ENCODE measurements at regions not wholly inside any gene's neighbourhood (a gene's known extent, or its start where the extent isn't known, plus 50 kb on each side); places are given as distances from the start of the nearest gene placed in this dataset.

DNA sequence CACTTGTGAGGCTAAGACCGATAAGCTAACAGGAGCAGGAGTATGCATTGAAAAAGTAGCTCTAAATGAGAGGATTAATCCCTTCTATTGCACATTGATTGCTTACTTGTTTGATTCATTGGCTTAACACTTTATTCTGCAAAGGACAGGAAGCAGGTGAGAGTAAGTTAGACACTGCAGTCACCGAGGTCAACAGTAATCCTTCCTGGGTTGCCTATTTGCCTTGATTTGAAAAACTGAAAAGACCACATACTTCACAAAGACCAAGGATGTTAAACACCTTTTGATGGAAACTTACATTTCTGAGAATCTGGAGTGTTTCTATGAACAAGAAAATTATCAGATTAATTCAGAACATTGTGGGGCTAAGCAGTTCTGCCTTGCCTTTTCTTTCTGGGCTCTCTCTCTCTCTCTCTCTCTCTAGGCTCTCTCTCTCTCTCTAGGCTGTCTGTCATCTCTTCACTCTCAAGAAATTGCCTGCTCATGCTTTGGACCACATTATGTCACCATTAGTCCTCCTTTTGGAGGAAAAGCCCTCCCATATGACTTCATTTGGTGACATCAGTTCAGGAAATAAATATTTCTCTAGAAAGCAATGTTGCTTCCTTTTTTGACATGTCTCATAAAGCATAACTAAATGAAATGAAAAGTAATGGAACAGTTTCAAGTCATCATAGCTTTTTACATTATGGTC lies 103.8 kb downstream of the TNFSF18 start:
- RAD21 ChIA-PET (ENCODE audit: low non-redundant PET in 1 of 2, low total read pairs in 2 of 2, uncharacterized antibody in 2 of 2, unreplicated experiment in 2 of 2), result no interaction called here

DNA sequence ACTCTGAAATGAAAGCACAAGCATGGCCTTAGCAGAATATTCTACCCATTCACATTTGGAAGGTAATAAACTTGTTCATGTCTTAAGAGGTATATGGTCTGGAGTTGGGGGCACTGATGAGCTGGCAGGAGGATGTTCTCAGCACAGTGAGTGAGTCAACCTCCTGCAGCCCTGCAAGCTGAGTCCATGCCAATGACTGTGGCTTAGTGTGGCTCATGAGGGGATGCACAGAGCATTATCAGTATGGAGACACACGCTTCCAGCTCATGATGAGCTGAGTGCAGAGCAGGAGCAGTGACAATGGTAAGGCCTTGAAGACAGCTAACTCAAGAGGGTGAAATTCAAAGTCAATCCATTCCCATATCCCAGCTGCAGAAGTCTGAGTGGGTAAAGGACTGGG lies 102.3 kb downstream of the TNFSF18 start:
- H3K4me1 ChIP-seq (ENCODE audit: control insufficient read depth in 1 of 2, insufficient read depth in 2 of 2, low read length in 2 of 2), result peaks cover 0 to 8% of the 10 kb centered on the region in 2 experiments; a peak in 2 of 4 replicates
- H3K9ac ChIP-seq (ENCODE audit: low read length), result no peak overlapping the region
- H3K9me2 ChIP-seq (ENCODE audit: insufficient read depth), result no peaks in the 10 kb centered on the region
- no peak for DNase-seq (ENCODE audit: low read depth, low spot score)
- H3K36me3 ChIP-seq (ENCODE audit: control insufficient read depth in 1 of 2, insufficient read depth in 2 of 2, low read length in 2 of 2), result no peaks in the 10 kb centered on the region
- no peak overlapping the region for H3K4me3 ChIP-seq (replicated peaks in 1 of 2; ENCODE audit: low read depth in 1 of 2, low read length in 2 of 2)
- no peak overlapping the region for H2AFZ ChIP-seq (ENCODE audit: low read depth, low read length, poor library complexity, severe bottlenecking)
- no peak for ATAC-seq
- peak; percentile 31; the same call in 1 of the 2 replicates for TF ChIP-seq FOSL1 (IDR thresholded peaks at IDR 0.05; ENCODE audit: low read depth)
- peak; percentile 32; the same call in 1 of the 2 replicates for TF ChIP-seq JUND (IDR thresholded peaks at IDR 0.05)
- TF ChIP-seq, protein P1, sequence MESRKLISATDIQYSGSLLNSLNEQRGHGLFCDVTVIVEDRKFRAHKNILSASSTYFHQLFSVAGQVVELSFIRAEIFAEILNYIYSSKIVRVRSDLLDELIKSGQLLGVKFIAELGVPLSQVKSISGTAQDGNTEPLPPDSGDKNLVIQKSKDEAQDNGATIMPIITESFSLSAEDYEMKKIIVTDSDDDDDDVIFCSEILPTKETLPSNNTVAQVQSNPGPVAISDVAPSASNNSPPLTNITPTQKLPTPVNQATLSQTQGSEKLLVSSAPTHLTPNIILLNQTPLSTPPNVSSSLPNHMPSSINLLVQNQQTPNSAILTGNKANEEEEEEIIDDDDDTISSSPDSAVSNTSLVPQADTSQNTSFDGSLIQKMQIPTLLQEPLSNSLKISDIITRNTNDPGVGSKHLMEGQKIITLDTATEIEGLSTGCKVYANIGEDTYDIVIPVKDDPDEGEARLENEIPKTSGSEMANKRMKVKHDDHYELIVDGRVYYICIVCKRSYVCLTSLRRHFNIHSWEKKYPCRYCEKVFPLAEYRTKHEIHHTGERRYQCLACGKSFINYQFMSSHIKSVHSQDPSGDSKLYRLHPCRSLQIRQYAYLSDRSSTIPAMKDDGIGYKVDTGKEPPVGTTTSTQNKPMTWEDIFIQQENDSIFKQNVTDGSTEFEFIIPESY (IDR thresholded peaks at IDR 0.05; ENCODE audit: extremely low read depth, insufficient replicate concordance, low read length), result no peak
- CTCF ChIA-PET, result no interaction called here
- H4K20me1 ChIP-seq (ENCODE audit: insufficient read depth), result no peaks in the 10 kb centered on the region
- no peaks in the 10 kb centered on the region for H3K27me3 ChIP-seq (ENCODE audit: insufficient read depth, low read length)
- BruUV-seq (replicated peaks), result no TSS peak
- H3K79me2 ChIP-seq (ENCODE audit: insufficient read depth, low read length), result no peaks in the 10 kb centered on the region
- no peak overlapping the region for H3K27ac ChIP-seq (ENCODE audit: low read depth, low read length)
- RAD21 ChIA-PET (ENCODE audit: low non-redundant PET in 1 of 2, low total read pairs in 2 of 2, uncharacterized antibody in 2 of 2, unreplicated experiment in 2 of 2), result no interaction called here
- POLR2A ChIA-PET, result interaction anchor here (1.0 kb wide), 1 partner anchor 39 kb away, joined by 3 read pairs; no protein-coding TSS in a partner anchor
- no peaks in the 10 kb centered on the region for H3K9me3 ChIP-seq (ENCODE audit: control insufficient read depth in 1 of 2, insufficient read depth in 1 of 2, low read depth in 1 of 2, low read length in 2 of 2)
- intact Hi-C loops (cut with micrococcal nuclease), result no loop called here
- peak overlapping the region; percentile 2; the same call in 1 of the 2 replicates for H3K4me2 ChIP-seq (ENCODE audit: low read length)

More for the DNA sequence above, 103.8 kb downstream of the TNFSF18 start:
- no peaks in the 10 kb centered on the region for H3K79me2 ChIP-seq (ENCODE audit: insufficient read depth, low read length)
- no peaks in the 10 kb centered on the region for H3K27me3 ChIP-seq (ENCODE audit: insufficient read depth, low read length)
- intact Hi-C loops (cut with micrococcal nuclease), result no loop called here
- ATAC-seq, result no peak
- H3K4me3 ChIP-seq (replicated peaks in 1 of 2; ENCODE audit: low read depth in 1 of 2, low read length in 2 of 2), result no peak overlapping the region
- H4K20me1 ChIP-seq (ENCODE audit: insufficient read depth), result no peaks in the 10 kb centered on the region
- peaks cover 0 to 8% of the 10 kb centered on the region in 2 experiments; a peak in 1 of 4 replicates for H3K4me1 ChIP-seq (ENCODE audit: control insufficient read depth in 1 of 2, insufficient read depth in 2 of 2, low read length in 2 of 2)
- no peak overlapping the region for H3K27ac ChIP-seq (ENCODE audit: low read depth, low read length)
- no peaks in the 10 kb centered on the region for H3K9me3 ChIP-seq (ENCODE audit: control insufficient read depth in 1 of 2, insufficient read depth in 1 of 2, low read depth in 1 of 2, low read length in 2 of 2)
- TF ChIP-seq EZH2phosphoT487 (IDR thresholded peaks at IDR 0.05; ENCODE audit: borderline replicate concordance), result no peak
- no peak for TF ChIP-seq TCF7L2 (IDR thresholded peaks at IDR 0.05; ENCODE audit: borderline replicate concordance, extremely low read depth, insufficient read depth, insufficient read length)
- TF ChIP-seq RAD21 (IDR thresholded peaks at IDR 0.05; ENCODE audit: low read depth), result no peak
- H3K9me2 ChIP-seq (ENCODE audit: insufficient read depth), result no peaks in the 10 kb centered on the region
- no TSS peak for BruUV-seq (replicated peaks)
- H3K4me2 ChIP-seq (ENCODE audit: low read length), result no peak overlapping the region
- no peak overlapping the region for H2AFZ ChIP-seq (ENCODE audit: low read depth, low read length, poor library complexity, severe bottlenecking)
- no peak overlapping the region for H3K9ac ChIP-seq (ENCODE audit: low read length)
- ChIA-PET POLR2A (no interaction called here), CTCF (no interaction called here)
- no peak for DNase-seq (ENCODE audit: low read depth, low spot score)
- H3K36me3 ChIP-seq (ENCODE audit: control insufficient read depth in 1 of 2, insufficient read depth in 2 of 2, low read length in 2 of 2), result no peaks in the 10 kb centered on the region
